HEK293T (cell line): ENCODE measurements at regions not wholly inside any gene's neighbourhood (a gene's known extent, or its start where the extent isn't known, plus 50 kb on each side); places are given as distances from the start of the nearest gene placed in this dataset.

ENCODE experiments used
- ARNT ChIP-seq: fragments of 450-650 bp; IDR thresholded peaks from 2 replicates; pipeline ENCODE4 v1.6.1; 2017; ENCODE audit warnings: mild to moderate bottlenecking
- BHLHE40 ChIP-seq: fragments of 450-650 bp; IDR thresholded peaks from 2 replicates; pipeline ENCODE4 v1.6.1; 2016; ENCODE audit warnings: mild to moderate bottlenecking, moderate library complexity, borderline replicate concordance
- FOXK2 ChIP-seq: fragments of 450-650 bp; IDR thresholded peaks from 2 replicates; pipeline ENCODE4 v1.6.1; 2016; ENCODE audit warnings: mild to moderate bottlenecking
- FOXM1 ChIP-seq: fragments of 450-650 bp; IDR thresholded peaks from 2 replicates; pipeline ENCODE4 v1.6.1; 2017; ENCODE audit warnings: mild to moderate bottlenecking, borderline replicate concordance
- ZNF384 ChIP-seq: fragments of 450-650 bp; IDR thresholded peaks from 2 replicates; pipeline ENCODE4 v1.6.1; 2016

DNA sequence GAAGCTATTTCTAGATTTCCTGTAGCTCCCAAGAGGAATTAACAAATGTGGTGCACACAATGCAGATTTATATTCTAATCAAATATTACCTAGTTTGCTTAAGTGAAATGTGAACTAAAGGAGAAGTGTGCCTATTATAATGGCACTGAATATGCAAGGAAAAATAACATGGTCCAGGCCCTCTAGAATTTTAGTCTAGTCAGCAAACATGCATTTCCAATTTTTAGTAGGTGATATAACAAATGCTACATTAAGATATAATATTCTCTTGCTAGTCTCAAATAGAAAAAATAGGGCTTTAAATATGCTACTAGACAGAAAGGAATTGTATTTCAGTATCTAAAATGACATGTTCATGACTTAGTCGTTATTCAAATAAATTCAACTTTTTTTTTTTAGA is 689.5 kb downstream of the TMEM182 start:
- TF ChIP-seq ARNT (no peak), BHLHE40 (no peak), FOXK2 (no peak), ZNF384 (no peak), FOXM1 (no peak)
